DOHH2 (cell line): ENCODE measurements at regions not wholly inside any gene's neighbourhood (a gene's known extent, or its start where the extent isn't known, plus 50 kb on each side); places are given as distances from the start of the nearest gene placed in this dataset.

Experiments used
- CTCF ChIP-seq: fragments of 200-600 bp; sonication (generic); IDR thresholded peaks from one replicate; pipeline ENCODE4 v1.5.1; 2014; ENCODE audit warnings: antibody characterized with exemption, mild to moderate bottlenecking, low read depth, low read length; ENCODE audit not compliant: poor library complexity, severe bottlenecking
- EZH2phosphoT487 ChIP-seq: fragments of 200-600 bp; sonication (generic); IDR thresholded peaks from 2 replicates; pipeline ENCODE4 v1.6.1; 2017; ENCODE audit warnings: borderline replicate concordance, mild to moderate bottlenecking, antibody characterized with exemption, low read length, moderate library complexity, mixed read lengths

GRCh38 chr11:57057561-57057960 lies 68.8 kb downstream of the OR5AK2 start:
- TF ChIP-seq CTCF (no peak), EZH2phosphoT487 (no peak)
